ENCODE measurements at regions not wholly inside any gene's neighbourhood (a gene's known extent, or its start where the extent isn't known, plus 50 kb on each side); places are given as distances from the start of the nearest gene placed in this dataset.
A peak's percentile ranks its signal among the peaks of the same experiment; 100 is the strongest.
"Not testable (repeated sequence)": the region's sequence is repeated elsewhere in the genome, so short reads cannot be mapped to it uniquely, and the experiment has no call there.

- peak in 1 of 2 experiments; percentile 86 for DNase-seq (ENCODE audit: low read depth in 1 of 2, low spot score in 1 of 2)
- no peak for TF ChIP-seq JUND (IDR thresholded peaks at IDR 0.05; ENCODE audit: low read depth)
- in situ Hi-C loops (cut with HindIII; ENCODE audit: low pct_unique_long_range_greater_than_20kb, low sequenced_read_pairs), result no loop called here
These were observed 142.1 kb downstream of the SEC14L1 start for GRCh38 chr17:77282524-77283515.

GRCh38 chr17:77284023-77284617, 143.4 kb downstream of the SEC14L1 start:
- DNase-seq (ENCODE audit: low read depth in 1 of 2, low spot score in 1 of 2), result no peak
- TF ChIP-seq JUND (IDR thresholded peaks at IDR 0.05; ENCODE audit: low read depth), result no peak
- in situ Hi-C loops (cut with HindIII; ENCODE audit: low pct_unique_long_range_greater_than_20kb, low sequenced_read_pairs), result no loop called here

GRCh38 chr17:77285594-77286390, 145.0 kb downstream of the SEC14L1 start:
- peak in 1 of 2 experiments; percentile 96 for DNase-seq (ENCODE audit: low read depth in 1 of 2, low spot score in 1 of 2)
- in situ Hi-C loops (cut with HindIII; ENCODE audit: low pct_unique_long_range_greater_than_20kb, low sequenced_read_pairs), result no loop called here
- TF ChIP-seq JUND (IDR thresholded peaks at IDR 0.05; ENCODE audit: low read depth), result no peak

- DNase-seq (ENCODE audit: low read depth in 1 of 2, low spot score in 1 of 2), result no peak
- no peak for TF ChIP-seq JUND (IDR thresholded peaks at IDR 0.05; ENCODE audit: low read depth)
- in situ Hi-C loops (cut with HindIII; ENCODE audit: low pct_unique_long_range_greater_than_20kb, low sequenced_read_pairs), result no loop called here
These were observed 145.5 kb downstream of the SEC14L1 start for GRCh38 chr17:77286391-77286640.

- in situ Hi-C loops (cut with HindIII; ENCODE audit: low pct_unique_long_range_greater_than_20kb, low sequenced_read_pairs), result no loop called here
- TF ChIP-seq JUND (IDR thresholded peaks at IDR 0.05; ENCODE audit: low read depth), result peak; percentile 94
- peak; percentile 84 to 100 for DNase-seq (ENCODE audit: low read depth in 1 of 2, low spot score in 1 of 2)
These were observed 146.1 kb downstream of the SEC14L1 start for GRCh38 chr17:77286641-77287431.

GRCh38 chr17:77287432-77288068, 146.8 kb downstream of the SEC14L1 start:
- in situ Hi-C loops (cut with HindIII; ENCODE audit: low pct_unique_long_range_greater_than_20kb, low sequenced_read_pairs), result no loop called here
- peak; percentile 84 to 99 for DNase-seq (ENCODE audit: low read depth in 1 of 2, low spot score in 1 of 2)
- no peak for TF ChIP-seq JUND (IDR thresholded peaks at IDR 0.05; ENCODE audit: low read depth)

GRCh38 chr17:77288115-77288619, 147.4 kb downstream of the SEC14L1 start:
- in situ Hi-C loops (cut with HindIII; ENCODE audit: low pct_unique_long_range_greater_than_20kb, low sequenced_read_pairs), result no loop called here
- TF ChIP-seq JUND (IDR thresholded peaks at IDR 0.05; ENCODE audit: low read depth), result no peak
- peak in 1 of 2 experiments; percentile 74 for DNase-seq (ENCODE audit: low read depth in 1 of 2, low spot score in 1 of 2)

- DNase-seq (ENCODE audit: low read depth in 1 of 2, low spot score in 1 of 2); in situ Hi-C loops (cut with HindIII; ENCODE audit: low pct_unique_long_range_greater_than_20kb, low sequenced_read_pairs): not testable (repeated sequence)
These were observed 150.2 kb downstream of the SEC14L1 start for GRCh38 chr17:77290759-77291558.

GRCh38 chr17:77291591-77292386, 151.0 kb downstream of the SEC14L1 start:
- no peak for DNase-seq (ENCODE audit: low read depth in 1 of 2, low spot score in 1 of 2)
- no peak for TF ChIP-seq JUND (IDR thresholded peaks at IDR 0.05; ENCODE audit: low read depth)
- in situ Hi-C loops (cut with HindIII; ENCODE audit: low pct_unique_long_range_greater_than_20kb, low sequenced_read_pairs), result no loop called here

- DNase-seq (ENCODE audit: low read depth in 1 of 2, low spot score in 1 of 2), result no peak
- TF ChIP-seq JUND (IDR thresholded peaks at IDR 0.05; ENCODE audit: low read depth), result no peak
- in situ Hi-C loops (cut with HindIII; ENCODE audit: low pct_unique_long_range_greater_than_20kb, low sequenced_read_pairs), result no loop called here
These were observed 154.0 kb downstream of the SEC14L1 start for GRCh38 chr17:77294761-77295160.

All from T47D (cell line).